ENCODE measurements at regions not wholly inside any gene's neighbourhood (a gene's known extent, or its start where the extent isn't known, plus 50 kb on each side); places are given as distances from the start of the nearest gene placed in this dataset.
"Not testable (repeated sequence)": the region's sequence is repeated elsewhere in the genome, so short reads cannot be mapped to it uniquely, and the experiment has no call there.

DNA sequence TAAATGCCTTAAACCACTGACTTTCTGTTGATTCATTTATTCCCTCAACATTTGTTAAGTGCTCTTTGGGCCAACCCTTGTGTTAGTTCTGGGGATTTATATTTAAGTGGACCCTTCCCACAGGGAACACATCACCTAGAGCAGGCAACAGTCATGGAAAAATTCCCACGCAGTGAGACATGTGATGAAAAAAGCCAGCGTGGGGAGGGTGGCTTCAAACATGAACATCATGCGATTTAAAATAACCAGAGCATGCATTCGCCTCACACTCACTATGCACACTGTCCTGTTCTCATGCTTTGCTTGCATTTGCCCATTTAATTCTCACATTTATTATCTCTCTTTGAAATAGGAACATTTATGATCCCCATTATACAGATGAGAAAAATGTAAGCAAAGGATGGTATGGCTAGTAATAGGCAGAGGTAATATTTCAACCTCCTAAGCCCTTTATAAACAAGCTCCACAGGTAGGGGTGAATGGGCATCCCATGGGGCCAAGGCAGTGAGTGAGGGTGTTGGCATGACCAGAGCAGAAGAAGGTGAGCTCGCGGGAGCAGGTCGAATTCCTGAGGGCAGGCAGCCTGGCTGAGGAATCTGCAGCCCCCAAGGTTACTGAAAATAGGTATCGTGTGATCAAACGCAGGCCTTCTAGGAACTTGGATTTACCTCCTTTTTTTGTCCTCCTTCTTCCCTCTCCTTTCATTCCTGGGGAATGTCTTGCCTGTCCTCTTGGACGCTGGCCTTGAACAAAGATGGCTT, 297.8 kb downstream of the MYCN start:
- no peak overlapping the region for H3K4me3 ChIP-seq (ENCODE audit: low read depth, low read length)
- no peak for TF ChIP-seq CTCF (IDR thresholded peaks at IDR 0.05; ENCODE audit: low read depth, low read length)

GRCh38 chr2:16235747-16236146, 295.4 kb downstream of the MYCN start:
- H3K4me3 ChIP-seq (ENCODE audit: low read depth, low read length), result no peak overlapping the region
- TF ChIP-seq CTCF (IDR thresholded peaks at IDR 0.05; ENCODE audit: low read depth, low read length), result no peak

DNA sequence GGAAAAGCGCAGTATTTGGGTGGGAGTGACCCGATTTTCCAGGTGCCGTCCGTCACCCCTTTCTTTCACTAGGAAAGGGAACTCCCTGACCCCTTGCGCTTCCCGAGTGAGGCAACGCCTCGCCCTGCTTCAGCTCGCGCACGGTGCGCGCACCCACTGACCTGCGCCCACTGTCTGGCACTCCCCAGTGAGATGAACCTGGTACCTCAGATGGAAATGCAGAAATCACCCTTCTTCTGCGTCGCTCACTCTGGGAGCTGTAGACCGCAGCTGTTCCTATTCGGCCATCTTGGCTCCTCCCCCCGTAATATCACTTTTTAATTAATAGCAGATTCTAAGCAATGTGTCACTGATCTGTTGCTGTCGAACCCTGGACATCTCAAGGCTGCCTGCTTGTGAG, 294.9 kb downstream of the MYCN start:
- H3K4me3 ChIP-seq (ENCODE audit: low read depth, low read length), result not testable (repeated sequence)

- no peak for TF ChIP-seq CTCF (IDR thresholded peaks at IDR 0.05; ENCODE audit: low read depth, low read length)
- no peak overlapping the region for H3K4me3 ChIP-seq (ENCODE audit: low read depth, low read length)
Observed at GRCh38 chr2:16228951-16229350, 288.6 kb downstream of the MYCN start.

DNA sequence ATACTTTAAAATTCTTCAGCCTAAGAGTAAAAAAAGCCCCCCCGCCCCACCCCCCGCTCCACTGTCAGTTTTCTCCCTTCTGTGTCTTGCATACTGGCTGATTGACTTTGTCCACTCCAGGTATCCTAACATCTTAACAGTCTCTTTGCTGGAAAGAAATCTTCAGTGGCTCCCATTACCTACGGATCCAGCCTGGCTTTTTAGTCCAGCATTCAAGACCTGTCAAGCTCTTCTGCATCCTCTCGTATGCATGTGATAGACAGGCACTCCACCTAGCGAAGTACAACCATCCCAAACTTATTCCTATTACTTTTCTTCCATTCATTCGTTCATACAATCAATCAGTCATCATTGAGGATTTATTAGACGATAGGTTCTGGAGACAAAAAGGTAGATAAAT, 288.1 kb downstream of the MYCN start:
- no peak overlapping the region for H3K4me3 ChIP-seq (ENCODE audit: low read depth, low read length)
- TF ChIP-seq CTCF (IDR thresholded peaks at IDR 0.05; ENCODE audit: low read depth, low read length), result no peak

GRCh38 chr2:16227811-16228462, 287.6 kb downstream of the MYCN start:
- H3K4me3 ChIP-seq (ENCODE audit: low read depth, low read length), result no peak overlapping the region
- no peak for TF ChIP-seq CTCF (IDR thresholded peaks at IDR 0.05; ENCODE audit: low read depth, low read length)

GRCh38 chr2:16226943-16227664, 286.8 kb downstream of the MYCN start:
- no peak overlapping the region for H3K4me3 ChIP-seq (ENCODE audit: low read depth, low read length)
- no peak for TF ChIP-seq CTCF (IDR thresholded peaks at IDR 0.05; ENCODE audit: low read depth, low read length)
